Activated CD8-positive, alpha-beta T cell treated with anti-CD3 and anti-CD28 coated beads, Interleukin-2, amount 10 ng/mL, durations not matched to agents 7 days and 5 days (primary cell): ENCODE measurements at regions not wholly inside any gene's neighbourhood (a gene's known extent, or its start where the extent isn't known, plus 50 kb on each side); places are given as distances from the start of the nearest gene placed in this dataset.

ENCODE experiments used
- ATAC-seq: fragments of 150-1000 bp; cut with Tn5 transposase; one replicate; pipeline ENCODE4 v1.10.0; 2021; ENCODE audit warnings: moderate library complexity
- CTCF ChIA-PET: fragments of 350-600 bp; sonication (Branson Sonifier 250); formaldehyde crosslinking; loops from one replicate; lab custom pipeline; 2021; ENCODE audit warnings: antibody characterized with exemption; lab: Charles Lee
- POLR2A ChIA-PET: fragments of 350-600 bp; sonication (Branson Sonifier 250); formaldehyde crosslinking; loops from one replicate; lab custom pipeline; 2021; ENCODE audit warnings: antibody characterized with exemption; lab: Charles Lee
- DNase-seq: peaks from one replicate; pipeline ENCODE4 v3.0.0-alpha.2; 2020
- H3K27ac Mint-ChIP-seq: one replicate; pipeline ENCODE4 v1.8.0; 2021; ENCODE audit warnings: mild to moderate bottlenecking, mixed read lengths
- H3K27me3 Mint-ChIP-seq: one replicate; pipeline ENCODE4 v1.8.0; 2021; ENCODE audit warnings: low read depth, mixed read lengths
- H3K36me3 Mint-ChIP-seq: one replicate; pipeline ENCODE4 v1.8.0; 2021; ENCODE audit warnings: low read depth, mixed read lengths
- H3K4me1 Mint-ChIP-seq: one replicate; pipeline ENCODE4 v1.8.0; 2021; ENCODE audit warnings: low read depth, mixed read lengths
- H3K4me3 Mint-ChIP-seq: one replicate; pipeline ENCODE4 v1.8.0; 2021; ENCODE audit warnings: mild to moderate bottlenecking, mixed read lengths
- H3K9me3 Mint-ChIP-seq: one replicate; pipeline ENCODE4 v1.8.0; 2022; ENCODE audit warnings: mixed read lengths; ENCODE audit not compliant: insufficient read depth

DNA sequence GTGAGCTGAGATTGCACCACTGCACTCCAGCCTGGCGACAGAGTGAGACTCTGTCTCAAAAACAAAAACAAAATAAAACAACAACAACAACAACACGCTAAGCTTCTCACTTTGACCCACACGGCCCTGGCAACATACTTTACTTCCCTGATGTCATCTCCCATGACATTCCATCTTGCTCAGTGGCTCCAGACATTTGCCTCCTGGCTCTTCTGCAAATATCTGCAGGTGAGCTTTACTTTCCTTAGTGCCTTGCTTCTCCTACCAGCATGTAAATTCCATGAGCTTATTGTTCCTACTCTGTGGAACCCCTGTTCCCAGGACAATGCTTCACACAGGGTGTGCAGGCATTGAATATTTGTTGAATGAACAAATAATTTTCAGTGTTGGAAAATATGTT, 205.6 kb upstream of the TMTC4 start:
- ChIA-PET POLR2A (no interaction called here), CTCF (no interaction called here)
- H3K4me1 Mint-ChIP-seq, result peaks cover 4% of the 10 kb centered on the region
- no peak overlapping the region for H3K27ac Mint-ChIP-seq
- no peak overlapping the region for H3K4me3 Mint-ChIP-seq
- H3K27me3 Mint-ChIP-seq, result peaks cover 5% of the 10 kb centered on the region
- ATAC-seq, result no peak
- H3K9me3 Mint-ChIP-seq, result no peaks in the 10 kb centered on the region
- no peak for DNase-seq
- no peaks in the 10 kb centered on the region for H3K36me3 Mint-ChIP-seq

DNA sequence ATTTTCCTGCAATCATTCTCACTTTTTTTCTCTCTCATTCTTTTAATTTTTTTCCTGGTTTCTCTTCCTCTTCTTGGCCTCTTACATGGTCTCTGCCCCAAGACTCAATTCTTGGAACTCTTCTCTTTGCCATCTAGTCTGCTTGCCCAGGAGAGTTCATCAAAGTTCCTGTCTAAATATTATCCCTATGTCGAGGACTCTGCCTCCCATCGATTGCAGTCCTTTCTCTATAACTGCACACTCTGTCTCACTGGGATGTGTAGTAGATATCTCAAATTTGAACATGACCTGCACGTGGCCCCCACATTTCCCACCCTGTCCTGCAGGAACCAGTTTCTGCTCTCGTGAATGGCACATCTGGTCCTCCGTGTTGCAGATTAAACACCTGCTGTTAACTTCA, 204.7 kb upstream of the TMTC4 start:
- Mint-ChIP-seq H3K9me3 (no peaks in the 10 kb centered on the region), H3K27me3 (peaks cover 7% of the 10 kb centered on the region), H3K4me1 (peaks cover 4% of the 10 kb centered on the region), H3K27ac (no peak overlapping the region), H3K36me3 (no peaks in the 10 kb centered on the region), H3K4me3 (no peak overlapping the region)
- POLR2A ChIA-PET, result no interaction called here
- CTCF ChIA-PET, result no interaction called here
- ATAC-seq (no peak), DNase-seq (no peak)

DNA sequence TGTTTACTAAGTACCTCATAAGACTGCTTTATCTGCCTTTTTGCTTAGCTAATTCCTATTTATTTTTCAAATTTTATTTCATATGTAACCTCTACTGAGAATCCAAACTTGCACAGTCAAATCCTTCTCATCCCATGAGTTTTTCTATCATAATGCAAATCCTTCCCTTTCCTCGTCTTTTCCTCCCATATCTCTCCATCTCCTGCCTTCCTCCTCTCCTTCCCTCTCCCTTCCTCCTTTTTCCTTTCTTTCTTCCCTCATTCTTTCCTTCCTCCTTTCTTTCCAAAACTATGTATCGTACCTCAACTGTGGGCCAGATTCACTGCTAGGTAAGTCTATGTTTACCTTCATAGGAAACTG, 201.4 kb upstream of the TMTC4 start:
- POLR2A ChIA-PET, result no interaction called here
- Mint-ChIP-seq H3K27ac (no peak overlapping the region), H3K4me1 (peaks cover 4% of the 10 kb centered on the region), H3K27me3 (peaks cover 12% of the 10 kb centered on the region), H3K36me3 (no peaks in the 10 kb centered on the region), H3K4me3 (no peak overlapping the region), H3K9me3 (no peaks in the 10 kb centered on the region)
- DNase-seq (no peak), ATAC-seq (no peak)
- CTCF ChIA-PET, result no interaction called here

DNA sequence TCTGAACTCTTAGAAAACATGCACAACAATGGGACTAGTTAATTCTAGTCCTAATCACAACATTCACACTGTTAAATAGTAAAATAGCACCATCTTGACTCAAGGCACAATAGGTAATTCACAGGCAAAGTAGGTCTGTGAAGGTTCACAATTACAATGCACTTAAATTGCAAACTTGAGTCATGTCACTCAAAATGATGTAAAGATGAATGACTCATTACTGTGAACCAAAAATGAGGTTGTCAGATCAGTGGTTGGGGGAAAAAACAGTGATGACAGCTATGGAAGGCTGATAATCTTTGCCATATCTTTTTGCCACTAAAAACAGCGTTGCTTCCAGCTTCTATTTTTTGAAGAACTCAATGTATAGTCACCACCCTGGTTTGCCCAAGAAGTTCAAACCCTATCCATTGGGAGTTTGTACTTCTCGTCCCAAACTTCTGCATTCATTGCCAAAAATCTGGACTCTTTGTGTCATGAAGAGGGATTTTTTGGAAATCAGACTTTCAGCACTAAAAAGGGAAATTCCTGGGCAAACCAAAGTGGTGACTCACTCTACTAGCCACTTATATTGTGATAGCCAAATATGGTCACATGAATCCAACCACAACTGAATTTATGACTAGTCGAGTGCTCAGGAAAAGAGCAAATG, 200.9 kb upstream of the TMTC4 start:
- no peak overlapping the region for H3K27ac Mint-ChIP-seq
- CTCF ChIA-PET, result no interaction called here
- H3K27me3 Mint-ChIP-seq, result peaks cover 12% of the 10 kb centered on the region
- POLR2A ChIA-PET, result no interaction called here
- H3K4me3 Mint-ChIP-seq, result no peak overlapping the region
- ATAC-seq (no peak), DNase-seq (no peak)
- no peaks in the 10 kb centered on the region for H3K36me3 Mint-ChIP-seq
- peaks cover 4% of the 10 kb centered on the region for H3K4me1 Mint-ChIP-seq
- no peaks in the 10 kb centered on the region for H3K9me3 Mint-ChIP-seq

DNA sequence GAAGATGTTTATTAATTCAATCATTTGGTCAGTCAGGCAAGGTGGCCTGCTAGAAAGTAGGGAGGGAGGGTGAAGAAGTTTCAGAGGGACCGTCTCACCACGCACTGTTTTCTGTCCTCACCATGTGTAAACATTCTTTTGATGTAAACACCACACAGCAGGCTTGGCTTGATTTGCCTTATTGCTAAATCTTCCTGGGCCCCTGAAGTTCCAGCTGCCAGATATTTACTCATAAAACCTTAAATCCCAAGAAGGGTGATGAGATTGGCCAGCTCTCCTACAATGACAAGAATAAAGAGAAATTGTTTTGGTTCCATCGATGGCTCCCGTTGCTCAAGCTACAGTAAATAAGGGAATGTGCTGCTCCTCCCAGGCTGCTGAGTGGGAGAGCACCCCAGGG, 198.2 kb upstream of the TMTC4 start:
- no peak for DNase-seq
- no peak overlapping the region for H3K4me3 Mint-ChIP-seq
- CTCF ChIA-PET, result no interaction called here

DNA sequence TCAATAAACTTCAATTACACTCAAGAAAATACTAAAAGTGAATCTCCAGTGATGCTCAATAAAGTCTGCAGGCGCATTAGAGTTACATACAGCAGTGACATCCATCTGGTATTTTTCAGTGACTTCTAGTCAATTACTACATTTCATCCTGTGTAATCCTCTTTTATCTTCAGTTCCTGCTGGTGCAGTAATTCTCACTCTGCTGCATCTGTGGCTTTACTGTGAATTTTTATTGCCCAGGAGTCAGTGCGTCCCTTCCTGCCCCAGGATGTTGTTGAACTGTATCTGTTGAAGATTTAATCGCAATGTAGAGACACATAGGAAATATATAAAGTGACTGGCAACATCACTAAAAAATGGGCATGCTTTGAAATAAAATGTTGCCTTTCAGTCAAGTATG, 196.3 kb upstream of the TMTC4 start:
- POLR2A ChIA-PET, result no interaction called here
- H3K4me3 Mint-ChIP-seq, result no peak overlapping the region
- H3K4me1 Mint-ChIP-seq, result no peaks in the 10 kb centered on the region
- no peaks in the 10 kb centered on the region for H3K36me3 Mint-ChIP-seq
- H3K9me3 Mint-ChIP-seq, result peaks cover 11% of the 10 kb centered on the region
- DNase-seq, result no peak
- CTCF ChIA-PET, result no interaction called here
- ATAC-seq, result no peak
- H3K27ac Mint-ChIP-seq, result no peak overlapping the region
- peaks cover 7% of the 10 kb centered on the region for H3K27me3 Mint-ChIP-seq

More for the DNA sequence above, 198.2 kb upstream of the TMTC4 start:
- H3K4me1 Mint-ChIP-seq, result peaks cover 4% of the 10 kb centered on the region
- ATAC-seq, result no peak
- no peaks in the 10 kb centered on the region for H3K36me3 Mint-ChIP-seq
- peaks cover 10% of the 10 kb centered on the region for H3K27me3 Mint-ChIP-seq
- POLR2A ChIA-PET, result no interaction called here
- no peak overlapping the region for H3K27ac Mint-ChIP-seq
- H3K9me3 Mint-ChIP-seq, result no peaks in the 10 kb centered on the region

DNA sequence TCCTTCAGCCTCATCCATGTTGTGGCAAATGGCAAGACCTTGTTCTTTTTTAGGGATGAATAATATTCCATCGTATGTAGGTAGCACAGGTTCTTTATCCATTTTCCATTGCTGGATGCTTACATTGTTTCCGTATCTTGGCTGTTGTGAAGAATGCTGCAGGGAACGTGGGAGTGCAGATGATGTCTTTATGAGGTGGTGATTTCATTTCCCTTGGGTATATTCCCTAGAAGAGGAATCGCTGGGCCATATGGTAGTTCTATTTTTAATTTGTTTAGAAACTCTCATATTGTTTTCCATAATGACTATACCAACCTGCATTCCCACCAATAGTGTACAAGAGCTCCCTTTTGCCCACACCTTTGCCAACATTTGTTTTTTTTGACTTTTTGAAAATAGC, 186.3 kb upstream of the TMTC4 start:
- H3K36me3 Mint-ChIP-seq, result no peaks in the 10 kb centered on the region
- H3K4me1 Mint-ChIP-seq, result no peaks in the 10 kb centered on the region
- no peak for DNase-seq
- POLR2A ChIA-PET, result no interaction called here
- no peak overlapping the region for H3K4me3 Mint-ChIP-seq
- peaks cover 5% of the 10 kb centered on the region for H3K27me3 Mint-ChIP-seq
- CTCF ChIA-PET, result no interaction called here
- H3K27ac Mint-ChIP-seq, result no peak overlapping the region
- no peak for ATAC-seq
- H3K9me3 Mint-ChIP-seq, result peaks cover 4% of the 10 kb centered on the region

DNA sequence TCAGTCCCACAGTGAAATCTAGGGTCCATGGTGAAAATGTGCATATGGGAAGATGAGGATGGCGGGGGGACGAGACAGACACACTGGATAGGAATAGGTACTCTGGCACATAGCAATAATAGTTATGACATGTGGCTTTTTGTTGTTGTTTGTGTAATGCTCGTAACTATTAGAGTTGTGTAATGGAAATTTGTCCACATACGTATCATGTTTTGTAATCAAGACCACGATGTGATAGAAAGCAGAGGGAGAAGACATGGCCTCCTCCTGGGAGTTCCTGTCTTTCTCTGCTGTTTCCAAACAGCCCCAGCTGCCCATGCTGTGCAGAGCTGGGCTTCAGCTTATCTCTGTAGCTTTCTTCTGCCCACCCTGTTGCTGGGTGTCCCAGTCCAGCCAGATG, 185.3 kb upstream of the TMTC4 start:
- H3K36me3 Mint-ChIP-seq, result no peaks in the 10 kb centered on the region
- H3K4me1 Mint-ChIP-seq, result no peaks in the 10 kb centered on the region
- CTCF ChIA-PET, result no interaction called here
- H3K27ac Mint-ChIP-seq, result no peak overlapping the region
- POLR2A ChIA-PET, result no interaction called here
- no peak overlapping the region for H3K4me3 Mint-ChIP-seq
- DNase-seq, result no peak
- peaks cover 5% of the 10 kb centered on the region for H3K27me3 Mint-ChIP-seq
- ATAC-seq, result no peak
- no peaks in the 10 kb centered on the region for H3K9me3 Mint-ChIP-seq

DNA sequence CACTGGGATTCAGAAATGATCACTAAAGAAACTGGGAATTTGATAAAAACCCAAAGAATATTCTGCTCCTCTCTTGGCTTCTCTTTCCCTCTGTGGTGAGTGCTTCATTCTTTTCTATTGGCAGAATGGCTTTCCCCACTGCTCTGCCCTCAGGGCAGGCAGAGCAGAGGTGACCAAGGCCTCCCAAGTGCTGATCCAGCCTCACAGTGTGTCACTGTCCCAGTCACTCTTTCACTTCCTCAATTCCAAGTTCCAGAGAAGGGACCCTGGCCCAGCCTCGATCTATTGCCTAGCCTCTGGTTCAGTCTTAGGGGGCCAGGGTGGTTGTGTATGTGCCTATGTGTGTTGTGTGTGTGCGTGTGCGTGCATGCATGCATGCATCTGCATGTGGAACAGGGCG, 180.6 kb upstream of the TMTC4 start:
- H3K4me3 Mint-ChIP-seq, result no peak overlapping the region
- no peaks in the 10 kb centered on the region for H3K9me3 Mint-ChIP-seq
- H3K36me3 Mint-ChIP-seq, result no peaks in the 10 kb centered on the region
- H3K27ac Mint-ChIP-seq, result no peak overlapping the region
- CTCF ChIA-PET, result no interaction called here
- DNase-seq (no peak), ATAC-seq (no peak)
- POLR2A ChIA-PET, result no interaction called here
- H3K4me1 Mint-ChIP-seq, result no peaks in the 10 kb centered on the region
- H3K27me3 Mint-ChIP-seq, result no peaks in the 10 kb centered on the region

DNA sequence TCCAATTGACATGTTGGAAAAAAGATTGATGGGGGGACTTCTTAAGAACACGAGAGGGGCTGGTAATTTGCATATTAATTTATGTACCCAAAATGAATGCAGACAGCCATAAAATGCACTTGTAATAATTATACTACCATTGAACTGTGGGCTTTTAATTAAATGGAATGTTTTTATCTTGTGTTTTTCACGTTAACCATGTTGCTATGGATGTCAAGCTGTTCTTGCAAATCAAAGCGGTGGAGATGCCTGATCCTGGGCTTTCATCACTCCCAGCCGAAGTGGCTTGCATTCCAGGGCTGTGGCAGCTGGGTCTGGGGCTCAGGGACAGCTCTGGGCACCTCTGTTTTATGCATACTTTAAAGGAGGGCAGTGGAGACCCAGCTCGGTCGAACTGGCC, 179.4 kb upstream of the TMTC4 start:
- Mint-ChIP-seq H3K36me3 (no peaks in the 10 kb centered on the region), H3K9me3 (no peaks in the 10 kb centered on the region), H3K4me1 (no peaks in the 10 kb centered on the region), H3K27me3 (no peaks in the 10 kb centered on the region), H3K27ac (no peak overlapping the region), H3K4me3 (no peak overlapping the region)
- DNase-seq, result no peak
- no peak for ATAC-seq
- ChIA-PET POLR2A (no interaction called here), CTCF (no interaction called here)

DNA sequence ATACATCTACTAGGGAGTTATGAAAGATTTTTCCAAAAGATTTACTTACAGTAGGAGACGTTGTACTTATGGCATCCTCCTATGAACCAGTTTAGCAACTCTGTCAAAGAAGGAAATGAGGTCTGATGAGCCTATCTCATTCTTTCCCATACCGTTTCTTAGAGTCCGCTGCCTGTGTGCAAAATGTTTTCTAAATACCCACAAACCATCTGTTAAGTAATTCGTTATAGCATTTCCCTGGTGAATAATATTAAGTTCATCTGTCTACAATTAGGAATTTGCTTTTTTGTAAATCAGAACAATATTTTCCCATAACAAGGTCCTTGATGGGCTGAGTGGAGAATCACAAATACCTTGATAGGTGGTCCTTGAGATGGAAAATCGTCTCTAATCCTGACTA, 178.8 kb upstream of the TMTC4 start:
- DNase-seq (no peak), ATAC-seq (no peak)
- CTCF ChIA-PET, result no interaction called here
- no peak overlapping the region for H3K4me3 Mint-ChIP-seq
- no peaks in the 10 kb centered on the region for H3K36me3 Mint-ChIP-seq
- POLR2A ChIA-PET, result no interaction called here
- H3K27me3 Mint-ChIP-seq, result no peaks in the 10 kb centered on the region
- H3K9me3 Mint-ChIP-seq, result no peaks in the 10 kb centered on the region
- H3K4me1 Mint-ChIP-seq, result no peaks in the 10 kb centered on the region
- no peak overlapping the region for H3K27ac Mint-ChIP-seq

DNA sequence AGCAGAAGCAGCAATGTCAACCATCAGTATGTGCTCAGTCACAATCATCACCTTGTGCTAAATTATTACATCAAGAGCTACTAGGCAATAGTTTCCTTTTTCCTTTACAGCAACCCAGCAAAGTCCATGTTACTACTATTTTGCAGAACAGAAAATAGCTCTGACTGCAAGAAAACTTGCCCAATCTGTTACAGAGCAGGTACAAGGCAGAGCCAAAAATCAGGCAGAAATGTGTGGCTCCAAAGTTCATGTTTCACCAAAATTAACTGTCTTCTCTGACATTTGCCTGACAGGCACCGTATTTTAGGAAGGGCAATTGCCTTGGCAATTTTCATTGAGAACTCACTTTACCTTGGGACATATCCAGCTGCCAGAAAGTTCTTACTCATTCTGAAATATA, 177.6 kb upstream of the TMTC4 start:
- Mint-ChIP-seq H3K36me3 (no peaks in the 10 kb centered on the region), H3K4me1 (no peaks in the 10 kb centered on the region), H3K27me3 (no peaks in the 10 kb centered on the region), H3K9me3 (no peaks in the 10 kb centered on the region), H3K27ac (no peak overlapping the region), H3K4me3 (no peak overlapping the region)
- CTCF ChIA-PET, result interaction anchor here (1.0 kb wide), 1 partner anchor 14 kb away, joined by 3 read pairs; no protein-coding TSS in a partner anchor
- DNase-seq (no peak), ATAC-seq (no peak)
- POLR2A ChIA-PET, result no interaction called here

DNA sequence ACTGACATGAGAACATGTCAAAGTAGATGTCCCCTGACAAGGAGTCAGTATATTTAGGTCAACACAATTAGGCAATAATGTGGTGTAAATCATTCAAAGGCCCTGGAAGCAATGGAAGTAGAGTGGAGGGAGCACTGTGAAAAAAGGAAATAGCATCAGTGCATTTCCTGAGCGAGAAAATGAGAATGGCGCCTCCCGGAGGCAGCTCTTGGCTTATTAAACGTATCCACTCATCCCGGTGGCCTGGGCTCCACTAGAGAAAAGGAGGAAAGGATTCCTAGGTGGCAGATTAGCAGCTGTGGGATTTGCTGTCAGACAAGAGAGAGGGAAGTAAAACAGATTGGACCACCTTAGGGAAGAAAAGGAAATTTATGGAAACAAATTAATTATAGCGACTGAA, 173.7 kb upstream of the TMTC4 start:
- POLR2A ChIA-PET, result no interaction called here
- peaks cover 2% of the 10 kb centered on the region for H3K27me3 Mint-ChIP-seq
- H3K4me1 Mint-ChIP-seq, result no peaks in the 10 kb centered on the region
- H3K27ac Mint-ChIP-seq, result no peak overlapping the region
- H3K36me3 Mint-ChIP-seq, result no peaks in the 10 kb centered on the region
- ATAC-seq (no peak), DNase-seq (no peak)
- no peaks in the 10 kb centered on the region for H3K9me3 Mint-ChIP-seq
- CTCF ChIA-PET, result interaction anchor here (1.0 kb wide), 1 partner anchor 275 kb away, joined by 3 read pairs; no protein-coding TSS in a partner anchor
- no peak overlapping the region for H3K4me3 Mint-ChIP-seq
